Loucy (cell line): ENCODE measurements at regions not wholly inside any gene's neighbourhood (a gene's known extent, or its start where the extent isn't known, plus 50 kb on each side); places are given as distances from the start of the nearest gene placed in this dataset.

Experiments used
- EZH2phosphoT487 ChIP-seq: fragments of 200-600 bp; IDR thresholded peaks from 2 replicates; pipeline ENCODE4 v1.6.1; 2018; ENCODE audit warnings: antibody characterized with exemption, mild to moderate bottlenecking, moderate library complexity, borderline replicate concordance
- TF ChIP-seq, protein P1 (sequence below): fragments of 200-600 bp; sonication (generic); conservative IDR thresholded peaks from 2 replicates; pipeline ENCODE4 v1.5.1; 2014; ENCODE audit warnings: mild to moderate bottlenecking, antibody characterized with exemption, low read length

- TF ChIP-seq, protein P1, sequence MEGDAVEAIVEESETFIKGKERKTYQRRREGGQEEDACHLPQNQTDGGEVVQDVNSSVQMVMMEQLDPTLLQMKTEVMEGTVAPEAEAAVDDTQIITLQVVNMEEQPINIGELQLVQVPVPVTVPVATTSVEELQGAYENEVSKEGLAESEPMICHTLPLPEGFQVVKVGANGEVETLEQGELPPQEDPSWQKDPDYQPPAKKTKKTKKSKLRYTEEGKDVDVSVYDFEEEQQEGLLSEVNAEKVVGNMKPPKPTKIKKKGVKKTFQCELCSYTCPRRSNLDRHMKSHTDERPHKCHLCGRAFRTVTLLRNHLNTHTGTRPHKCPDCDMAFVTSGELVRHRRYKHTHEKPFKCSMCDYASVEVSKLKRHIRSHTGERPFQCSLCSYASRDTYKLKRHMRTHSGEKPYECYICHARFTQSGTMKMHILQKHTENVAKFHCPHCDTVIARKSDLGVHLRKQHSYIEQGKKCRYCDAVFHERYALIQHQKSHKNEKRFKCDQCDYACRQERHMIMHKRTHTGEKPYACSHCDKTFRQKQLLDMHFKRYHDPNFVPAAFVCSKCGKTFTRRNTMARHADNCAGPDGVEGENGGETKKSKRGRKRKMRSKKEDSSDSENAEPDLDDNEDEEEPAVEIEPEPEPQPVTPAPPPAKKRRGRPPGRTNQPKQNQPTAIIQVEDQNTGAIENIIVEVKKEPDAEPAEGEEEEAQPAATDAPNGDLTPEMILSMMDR, result no peak
- TF ChIP-seq EZH2phosphoT487, result no peak
Measured at GRCh38 chr3:188946351-188947240, 225.2 kb upstream of the TPRG1 start.
